Upper lobe of left lung (tissue), 4 donors: ENCODE measurements at regions not wholly inside any gene's neighbourhood (a gene's known extent, or its start where the extent isn't known, plus 50 kb on each side); places are given as distances from the start of the nearest gene placed in this dataset.

ENCODE experiments used
- CTCF ChIP-seq, 6 experiments: fragments of 450-650 bp in 4 of 6; fragments of 200-600 bp in 2 of 6; sonication (generic) in 2 of 6; IDR thresholded peaks; one replicate each; pipeline ENCODE4 v1.5.1; 2016 to 2019; ENCODE audit warnings: antibody characterized with exemption in 6 of 6
- EP300 ChIP-seq, 4 donors: sonication (generic); formaldehyde crosslinking; IDR thresholded peaks; one replicate each; pipeline ENCODE4 v1.5.1; 2017; ENCODE audit warnings: antibody characterized with exemption in 4 of 4, control low read depth in 2 of 4

- TF ChIP-seq CTCF (IDR thresholded peaks at IDR 0.05) (no peak), EP300 (IDR thresholded peaks at IDR 0.05) (no peak)
These were observed 277.0 kb upstream of the TBX18 start for GRCh38 chr6:85041376-85041775.
